Cardiac muscle cell (in vitro differentiated cells and primary cell): ENCODE measurements at regions not wholly inside any gene's neighbourhood (a gene's known extent, or its start where the extent isn't known, plus 50 kb on each side); places are given as distances from the start of the nearest gene placed in this dataset.
"Not testable (repeated sequence)": the region's sequence is repeated elsewhere in the genome, so short reads cannot be mapped to it uniquely, and the experiment has no call there.

Experiments used
- DNase-seq, 2 donors: peaks; one replicate each; pipeline versions ENCODE4 v3.0.0 to v3.0.0-alpha.2; 2010 to 2017; ENCODE audit warnings: low read depth in 1 of 2, low spot score in 1 of 2
- H3K27ac ChIP-seq: fragments of 200-600 bp; sonication (generic); 2 replicates; pipeline ENCODE4 v1.5.1; 2016
- H3K27me3 ChIP-seq: fragments of 200-600 bp; sonication (generic); 2 replicates; pipeline ENCODE4 v1.6.0; 2016; ENCODE audit warnings: control low read depth
- H3K36me3 ChIP-seq: fragments of 200-600 bp; sonication (generic); 2 replicates; pipeline ENCODE4 v1.5.1; 2016; ENCODE audit warnings: control low read depth
- H3K4me1 ChIP-seq: fragments of 200-600 bp; sonication (generic); 2 replicates; pipeline ENCODE4 v1.8.1; 2017; ENCODE audit warnings: low read depth, mild to moderate bottlenecking, mixed run types
- H3K4me3 ChIP-seq: fragments of 200-600 bp; sonication (generic); 2 replicates; pipeline ENCODE4 v1.5.1; 2016; ENCODE audit warnings: mild to moderate bottlenecking
- H3K9me3 ChIP-seq: fragments of 200-600 bp; sonication (generic); 2 replicates; pipeline ENCODE4 v1.5.1; 2017; ENCODE audit warnings: low read depth, mild to moderate bottlenecking, control low read depth
- TF ChIP-seq, protein P1 (sequence below): IDR thresholded peaks from 2 replicates; pipeline ENCODE4 v1.5.1; 2012; ENCODE audit warnings: low read depth, mild to moderate bottlenecking, low read length

DNA sequence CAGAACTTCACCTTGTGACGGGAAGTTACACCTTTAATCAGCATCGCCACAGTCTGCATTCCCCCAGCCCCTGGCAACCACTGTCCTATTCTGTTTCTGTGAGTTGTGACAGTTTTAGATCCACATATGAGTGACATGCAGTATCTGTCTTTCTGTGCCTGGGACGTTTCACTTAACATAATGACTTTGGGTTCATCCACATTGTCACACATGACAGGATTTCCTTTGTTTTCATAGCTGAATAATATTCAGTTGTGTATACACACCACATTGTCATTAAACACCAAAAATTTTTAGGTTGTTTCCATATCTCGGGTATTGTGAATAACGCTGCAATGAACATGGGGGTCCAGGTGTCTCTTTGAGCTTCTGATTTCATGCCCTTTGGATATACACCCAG is 62.6 kb upstream of the BDH1 start:
- H3K4me1 ChIP-seq, H3K4me3 ChIP-seq, DNase-seq, H3K9me3 ChIP-seq, H3K27ac ChIP-seq, H3K27me3 ChIP-seq: not testable (repeated sequence)
- peaks cover 46% of the 10 kb centered on the region for H3K36me3 ChIP-seq

DNA sequence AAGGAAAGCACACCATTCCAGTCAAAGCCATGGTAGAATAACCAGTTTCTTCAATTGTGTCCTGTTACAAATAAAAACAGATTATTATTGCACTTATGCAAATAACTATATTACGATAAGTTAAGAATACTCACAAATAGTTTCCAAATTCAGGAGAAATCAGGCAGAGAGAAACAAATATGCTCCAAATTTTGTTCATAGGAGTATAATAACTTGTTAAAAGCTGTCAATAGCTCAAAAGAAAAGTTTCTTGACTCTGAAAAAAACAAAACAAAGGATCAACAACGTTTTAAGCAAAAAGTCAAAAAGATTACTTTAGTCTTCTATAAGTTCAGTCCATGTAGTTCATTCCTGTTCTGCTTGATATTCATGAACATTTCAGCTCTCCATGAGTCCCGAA is 59.7 kb upstream of the BDH1 start:
- TF ChIP-seq, protein P1, sequence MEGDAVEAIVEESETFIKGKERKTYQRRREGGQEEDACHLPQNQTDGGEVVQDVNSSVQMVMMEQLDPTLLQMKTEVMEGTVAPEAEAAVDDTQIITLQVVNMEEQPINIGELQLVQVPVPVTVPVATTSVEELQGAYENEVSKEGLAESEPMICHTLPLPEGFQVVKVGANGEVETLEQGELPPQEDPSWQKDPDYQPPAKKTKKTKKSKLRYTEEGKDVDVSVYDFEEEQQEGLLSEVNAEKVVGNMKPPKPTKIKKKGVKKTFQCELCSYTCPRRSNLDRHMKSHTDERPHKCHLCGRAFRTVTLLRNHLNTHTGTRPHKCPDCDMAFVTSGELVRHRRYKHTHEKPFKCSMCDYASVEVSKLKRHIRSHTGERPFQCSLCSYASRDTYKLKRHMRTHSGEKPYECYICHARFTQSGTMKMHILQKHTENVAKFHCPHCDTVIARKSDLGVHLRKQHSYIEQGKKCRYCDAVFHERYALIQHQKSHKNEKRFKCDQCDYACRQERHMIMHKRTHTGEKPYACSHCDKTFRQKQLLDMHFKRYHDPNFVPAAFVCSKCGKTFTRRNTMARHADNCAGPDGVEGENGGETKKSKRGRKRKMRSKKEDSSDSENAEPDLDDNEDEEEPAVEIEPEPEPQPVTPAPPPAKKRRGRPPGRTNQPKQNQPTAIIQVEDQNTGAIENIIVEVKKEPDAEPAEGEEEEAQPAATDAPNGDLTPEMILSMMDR, result no peak

DNA sequence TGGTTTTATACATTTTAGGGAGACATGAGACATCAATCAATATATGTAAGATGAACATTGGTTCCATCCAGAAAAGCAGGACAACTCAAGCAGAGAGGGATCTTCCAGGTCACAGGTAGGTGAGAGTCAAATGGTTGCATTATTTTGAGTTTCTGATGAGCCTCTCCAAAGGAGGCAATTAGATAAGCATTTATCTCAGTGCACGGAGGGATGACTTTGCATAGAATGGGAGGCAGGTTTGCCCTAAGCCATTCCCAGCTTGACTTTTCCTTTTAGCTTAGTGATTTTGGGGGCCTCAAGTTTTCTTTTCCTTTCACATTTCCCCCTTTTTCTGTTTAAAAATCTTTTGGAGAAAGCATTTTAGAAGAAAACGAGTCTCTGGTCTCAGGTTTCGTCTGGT is 58.4 kb upstream of the BDH1 start:
- H3K4me3 ChIP-seq, H3K27ac ChIP-seq, H3K4me1 ChIP-seq, H3K9me3 ChIP-seq, DNase-seq, H3K27me3 ChIP-seq: not testable (repeated sequence)
- peaks cover 59% of the 10 kb centered on the region for H3K36me3 ChIP-seq

More for the DNA sequence above, 59.7 kb upstream of the BDH1 start:
- H3K27ac ChIP-seq, result no peak overlapping the region
- H3K4me3 ChIP-seq, result no peak overlapping the region
- peaks cover 64% of the 10 kb centered on the region for H3K36me3 ChIP-seq
- no peak for DNase-seq
- H3K9me3 ChIP-seq, result no peaks in the 10 kb centered on the region
- H3K4me1 ChIP-seq, result no peaks in the 10 kb centered on the region
- H3K27me3 ChIP-seq, result no peaks in the 10 kb centered on the region

DNA sequence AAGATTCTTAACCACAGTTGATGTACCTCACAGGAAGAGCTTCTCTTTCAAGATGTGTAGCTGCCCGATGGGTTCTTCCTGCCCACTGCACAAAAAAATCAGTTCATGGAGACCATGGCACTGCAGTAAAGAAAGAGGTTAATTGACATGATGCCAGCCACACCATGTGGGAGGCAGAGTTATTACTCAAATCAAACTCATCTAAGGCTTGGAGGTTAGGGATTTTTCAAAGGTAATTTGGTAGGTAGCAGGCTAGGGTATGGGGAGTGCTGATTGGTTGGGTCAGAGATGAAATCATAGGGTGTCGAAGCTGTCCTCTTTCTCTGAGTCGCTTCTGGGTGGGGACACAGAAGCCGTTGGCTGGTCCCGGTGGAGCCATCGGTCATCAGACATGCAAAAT is 57.4 kb upstream of the BDH1 start:
- Histone ChIP-seq H3K4me1 (no peaks in the 10 kb centered on the region), H3K4me3 (no peak overlapping the region), H3K36me3 (peaks cover 63% of the 10 kb centered on the region), H3K27ac (no peak overlapping the region), H3K27me3 (no peaks in the 10 kb centered on the region), H3K9me3 (no peaks in the 10 kb centered on the region)
- no peak for DNase-seq
- TF ChIP-seq, protein P1, result no peak

DNA sequence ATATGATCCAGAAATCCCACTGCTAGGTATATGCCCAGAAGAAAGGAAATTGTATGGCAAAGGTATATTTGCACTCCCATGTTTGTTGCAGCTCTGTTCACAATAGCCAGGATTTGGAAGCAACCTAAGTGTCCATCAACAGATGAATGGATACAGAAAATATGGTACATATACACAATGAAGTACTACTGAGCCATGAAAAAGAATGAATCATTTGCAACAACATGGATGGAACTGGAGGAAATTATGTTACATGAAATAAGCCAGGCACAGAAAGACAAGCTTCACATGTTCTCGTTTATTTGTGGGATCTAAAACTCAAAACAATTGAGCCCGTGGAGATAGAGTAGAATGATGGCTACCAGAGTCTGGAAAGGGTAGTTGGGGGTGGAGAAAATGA is 55.5 kb upstream of the BDH1 start:
- Histone ChIP-seq H3K27me3 (no peaks in the 10 kb centered on the region), H3K4me3 (no peak overlapping the region), H3K27ac (no peak overlapping the region), H3K4me1 (no peaks in the 10 kb centered on the region), H3K9me3 (no peaks in the 10 kb centered on the region), H3K36me3 (peaks cover 67% of the 10 kb centered on the region)
- DNase-seq, result no peak
- TF ChIP-seq, protein P1, result no peak

DNA sequence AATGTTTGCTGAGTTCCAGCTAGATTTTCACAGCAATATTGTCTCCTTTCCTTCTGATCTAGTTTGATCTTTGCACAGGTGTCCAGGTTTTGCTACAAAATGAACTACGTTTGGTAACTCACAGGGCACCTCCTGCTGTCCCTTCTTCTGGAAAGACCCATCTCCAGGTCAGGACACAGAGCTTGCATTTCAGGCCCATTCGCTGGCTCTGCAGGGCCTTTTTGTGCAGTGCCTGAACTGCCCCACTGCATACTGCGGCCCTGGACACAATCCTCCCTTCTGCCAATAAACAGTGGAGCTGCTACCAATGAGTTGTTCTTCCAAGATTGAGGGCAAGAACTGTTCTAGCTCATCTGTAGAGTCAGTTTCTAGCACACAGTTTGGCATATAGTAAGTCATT is 50.7 kb upstream of the BDH1 start:
- Histone ChIP-seq H3K9me3 (no peaks in the 10 kb centered on the region), H3K27me3 (no peaks in the 10 kb centered on the region), H3K4me3 (no peak overlapping the region), H3K4me1 (no peaks in the 10 kb centered on the region), H3K36me3 (peaks cover 40% of the 10 kb centered on the region), H3K27ac (no peak overlapping the region)
- TF ChIP-seq, protein P1, result no peak
- no peak for DNase-seq
